ENCODE measurements at regions not wholly inside any gene's neighbourhood (a gene's known extent, or its start where the extent isn't known, plus 50 kb on each side); places are given as distances from the start of the nearest gene placed in this dataset.

GRCh38 chr6:81861281-81861680, 108.8 kb upstream of the TENT5A start:
- TF ChIP-seq EP300 (IDR thresholded peaks at IDR 0.05), result no peak
- no peak for TF ChIP-seq CTCF (IDR thresholded peaks at IDR 0.05)

All from gastroesophageal sphincter (tissue), 3 donors.